ENCODE measurements at regions not wholly inside any gene's neighbourhood (a gene's known extent, or its start where the extent isn't known, plus 50 kb on each side); places are given as distances from the start of the nearest gene placed in this dataset.

DNA sequence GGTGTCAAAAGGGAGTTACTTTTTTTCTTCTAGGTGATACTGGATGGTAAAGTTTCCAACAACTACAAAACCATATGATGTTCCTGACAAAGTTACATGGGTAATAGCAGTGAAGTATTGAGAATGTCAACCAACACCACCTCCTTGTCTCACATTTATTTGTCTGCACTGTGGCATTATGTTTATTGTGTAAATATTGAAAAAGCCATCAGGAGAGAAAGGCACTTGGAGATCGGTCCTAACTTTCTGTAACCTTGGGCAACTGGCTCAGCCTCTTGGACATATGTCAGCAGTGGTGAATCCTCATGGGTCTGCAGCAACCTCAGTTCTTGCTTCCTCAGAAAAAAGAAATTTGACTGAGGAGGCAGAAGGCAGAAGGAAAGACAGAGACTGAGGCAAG, 50.0 kb upstream of the ICE1 start:
- intact Hi-C loops (cut with micrococcal nuclease; ENCODE audit: unreplicated experiment) (no loop called here), in situ Hi-C loops (cut with MboI) (no loop called here)
- no peak for FAIRE-seq
- H2AFZ ChIP-seq (ENCODE audit: control insufficient read depth, low read depth, low read length) = no peak overlapping the region
- no peaks in the 10 kb centered on the region for H3K9me3 ChIP-seq (replicated peaks; ENCODE audit: control insufficient read depth, insufficient read depth, low read length)
- no peak overlapping the region for H3K4me2 ChIP-seq (ENCODE audit: control insufficient read depth, insufficient read depth)
- SMC1A ChIA-PET (ENCODE audit: uncharacterized antibody, unreplicated experiment) = no interaction called here
- ATAC-seq = no peak
- CTCF ChIA-PET = no interaction called here
- no TSS peak for BruUV-seq (replicated peaks)
- no peak overlapping the region for H3K4me3 ChIP-seq
- H3K27me3 ChIP-seq (replicated peaks in 1 of 2; ENCODE audit: control insufficient read depth in 2 of 2, insufficient read depth in 2 of 2, low read length in 1 of 2) = no peaks in the 10 kb centered on the region
- WGBS (ENCODE audit: insufficient coverage, insufficient replicate concordance, low lambda C conversion rate, missing lambda C conversion rate) = 44% methylated on average over 1 of the region's 1 CpG
- RAD21 ChIA-PET (ENCODE audit: unreplicated experiment) = no interaction called here
- no peak overlapping the region for H3K9ac ChIP-seq (ENCODE audit: control insufficient read depth, insufficient read depth, low read length)
- H3K4me1 ChIP-seq (ENCODE audit: control insufficient read depth, insufficient read depth, low read length) = no peaks in the 10 kb centered on the region
- H3K79me2 ChIP-seq (ENCODE audit: control insufficient read depth, insufficient read depth, low read length) = no peaks in the 10 kb centered on the region
- POLR2A ChIA-PET = no interaction called here
- DNase-seq (ENCODE audit: low read depth, low spot score) = no peak
- no peaks in the 10 kb centered on the region for H3K36me3 ChIP-seq (ENCODE audit: control insufficient read depth in 2 of 2, insufficient read depth in 2 of 2, low read length in 1 of 2)
- H4K20me1 ChIP-seq (ENCODE audit: control insufficient read depth, insufficient read depth) = no peaks in the 10 kb centered on the region
- H3K27ac ChIP-seq (ENCODE audit: control insufficient read depth, insufficient read depth) = no peak overlapping the region
- TF ChIP-seq SMC3 (IDR thresholded peaks at IDR 0.05; ENCODE audit: borderline replicate concordance, low read length) (no peak), NFYA (IDR thresholded peaks at IDR 0.05; ENCODE audit: borderline replicate concordance, low read depth, low read length) (no peak), CREB1 (IDR thresholded peaks at IDR 0.05; ENCODE audit: low read depth) (no peak), BACH1 (IDR thresholded peaks at IDR 0.05; ENCODE audit: borderline replicate concordance) (no peak), E2F8 (IDR thresholded peaks at IDR 0.05; ENCODE audit: low read depth, partially characterized antibody) (no peak), IKZF1 (conservative IDR thresholded peaks at IDR 0.05) (no peak), CEBPB (IDR thresholded peaks at IDR 0.05; ENCODE audit: borderline replicate concordance in 1 of 2, low read depth in 2 of 2, low read length in 2 of 2) (no peak), SKIL (IDR thresholded peaks at IDR 0.05; ENCODE audit: low read depth, poor library complexity, severe bottlenecking) (no peak), TAF1 (IDR thresholded peaks at IDR 0.05; ENCODE audit: borderline replicate concordance, low read depth, low read length) (no peak)
- TF ChIP-seq, protein P1, sequence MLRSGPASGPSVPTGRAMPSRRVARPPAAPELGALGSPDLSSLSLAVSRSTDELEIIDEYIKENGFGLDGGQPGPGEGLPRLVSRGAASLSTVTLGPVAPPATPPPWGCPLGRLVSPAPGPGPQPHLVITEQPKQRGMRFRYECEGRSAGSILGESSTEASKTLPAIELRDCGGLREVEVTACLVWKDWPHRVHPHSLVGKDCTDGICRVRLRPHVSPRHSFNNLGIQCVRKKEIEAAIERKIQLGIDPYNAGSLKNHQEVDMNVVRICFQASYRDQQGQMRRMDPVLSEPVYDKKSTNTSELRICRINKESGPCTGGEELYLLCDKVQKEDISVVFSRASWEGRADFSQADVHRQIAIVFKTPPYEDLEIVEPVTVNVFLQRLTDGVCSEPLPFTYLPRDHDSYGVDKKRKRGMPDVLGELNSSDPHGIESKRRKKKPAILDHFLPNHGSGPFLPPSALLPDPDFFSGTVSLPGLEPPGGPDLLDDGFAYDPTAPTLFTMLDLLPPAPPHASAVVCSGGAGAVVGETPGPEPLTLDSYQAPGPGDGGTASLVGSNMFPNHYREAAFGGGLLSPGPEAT (IDR thresholded peaks at IDR 0.05; ENCODE audit: low read depth) = no peak

Measured in GM12878 (cell line).